ES-I3 (cell line): ENCODE measurements at regions not wholly inside any gene's neighbourhood (a gene's known extent, or its start where the extent isn't known, plus 50 kb on each side); places are given as distances from the start of the nearest gene placed in this dataset.
"Not testable (repeated sequence)": the region's sequence is repeated elsewhere in the genome, so short reads cannot be mapped to it uniquely, and the experiment has no call there.

Source experiments
- H3K36me3 ChIP-seq: 2 replicates; pipeline ENCODE4 v1.6.1; 2013; ENCODE audit warnings: mild to moderate bottlenecking, low read length, control low read depth, moderate library complexity; ENCODE audit not compliant: insufficient read depth
- H3K4me1 ChIP-seq: 2 replicates; pipeline ENCODE4 v1.6.1; 2013; ENCODE audit warnings: mild to moderate bottlenecking, control low read depth, low read length; ENCODE audit not compliant: insufficient read depth
- H3K9ac ChIP-seq: 2 replicates; pipeline ENCODE4 v1.6.1; 2013; ENCODE audit warnings: low read depth, mild to moderate bottlenecking, low read length, moderate library complexity
- H3K9me3 ChIP-seq: 2 replicates; pipeline ENCODE4 v1.6.1; 2013; ENCODE audit warnings: mild to moderate bottlenecking, low read length, moderate library complexity; ENCODE audit not compliant: control insufficient read depth, insufficient read depth

GRCh38 chr2:196504788-196505187, 134.7 kb upstream of the CCDC150 start:
- Histone ChIP-seq H3K9ac (no peak overlapping the region), H3K36me3 (no peaks in the 10 kb centered on the region), H3K4me1 (no peaks in the 10 kb centered on the region), H3K9me3 (peaks cover 4% of the 10 kb centered on the region; the same call in 1 of the 2 replicates)

- Histone ChIP-seq H3K36me3 (no peaks in the 10 kb centered on the region), H3K9me3 (no peaks in the 10 kb centered on the region), H3K4me1 (0 out of 2 replicates have a peak, but pooled peaks cover 2% of the 10 kb centered on the region), H3K9ac (no peak overlapping the region)
Observed at GRCh38 chr2:196510246-196510645, 129.3 kb upstream of the CCDC150 start.

GRCh38 chr2:196511258-196512168, 128.0 kb upstream of the CCDC150 start:
- Histone ChIP-seq H3K9ac (no peak overlapping the region), H3K36me3 (no peaks in the 10 kb centered on the region), H3K4me1 (0 out of 2 replicates have a peak, but pooled peaks cover 2% of the 10 kb centered on the region), H3K9me3 (no peaks in the 10 kb centered on the region)

- Histone ChIP-seq H3K36me3 (no peaks in the 10 kb centered on the region), H3K9ac (no peak overlapping the region), H3K9me3 (no peaks in the 10 kb centered on the region), H3K4me1 (0 out of 2 replicates have a peak, but pooled peaks cover 2% of the 10 kb centered on the region)
Observed at GRCh38 chr2:196513796-196514526, 125.6 kb upstream of the CCDC150 start.

- Histone ChIP-seq H3K9ac (no peak overlapping the region), H3K36me3 (no peaks in the 10 kb centered on the region), H3K4me1 (0 out of 2 replicates have a peak, but pooled peaks cover 2% of the 10 kb centered on the region), H3K9me3 (no peaks in the 10 kb centered on the region)
Observed at GRCh38 chr2:196514641-196515040, 124.9 kb upstream of the CCDC150 start.

- Histone ChIP-seq H3K36me3 (no peaks in the 10 kb centered on the region), H3K4me1 (0 out of 2 replicates have a peak, but pooled peaks cover 2% of the 10 kb centered on the region), H3K9ac (no peak overlapping the region), H3K9me3 (no peaks in the 10 kb centered on the region)
Observed at GRCh38 chr2:196515051-196515450, 124.5 kb upstream of the CCDC150 start.

- no peaks in the 10 kb centered on the region for H3K9me3 ChIP-seq
Observed at GRCh38 chr2:196515608-196516007, 123.9 kb upstream of the CCDC150 start.

GRCh38 chr2:196516564-196516963, 123.0 kb upstream of the CCDC150 start:
- Histone ChIP-seq H3K9me3 (no peaks in the 10 kb centered on the region), H3K4me1 (0 out of 2 replicates have a peak, but pooled peaks cover 2% of the 10 kb centered on the region), H3K36me3 (no peaks in the 10 kb centered on the region), H3K9ac (no peak overlapping the region)

More at GRCh38 chr2:196515608-196516007, 123.9 kb upstream of the CCDC150 start:
- Histone ChIP-seq H3K9ac (no peak overlapping the region), H3K4me1 (0 out of 2 replicates have a peak, but pooled peaks cover 2% of the 10 kb centered on the region), H3K36me3 (no peaks in the 10 kb centered on the region)

GRCh38 chr2:196520605-196521004, 118.9 kb upstream of the CCDC150 start:
- no peaks in the 10 kb centered on the region for H3K4me1 ChIP-seq
- H3K9me3 ChIP-seq = no peaks in the 10 kb centered on the region
- H3K9ac ChIP-seq = no peak overlapping the region
- no peaks in the 10 kb centered on the region for H3K36me3 ChIP-seq

GRCh38 chr2:196526981-196527725, 112.4 kb upstream of the CCDC150 start:
- H3K9me3 ChIP-seq, H3K4me1 ChIP-seq, H3K36me3 ChIP-seq: not testable (repeated sequence)
- peak overlapping the region; percentile 60 for H3K9ac ChIP-seq

GRCh38 chr2:196528486-196529223, 110.9 kb upstream of the CCDC150 start:
- Histone ChIP-seq H3K9me3 (no peaks in the 10 kb centered on the region), H3K9ac (no peak overlapping the region), H3K36me3 (no peaks in the 10 kb centered on the region), H3K4me1 (peaks cover 3% of the 10 kb centered on the region; the same call in 1 of the 2 replicates)

GRCh38 chr2:196530910-196531309, 108.6 kb upstream of the CCDC150 start:
- H3K9ac ChIP-seq = no peak overlapping the region
- peaks cover 7% of the 10 kb centered on the region; the same call in 1 of the 2 replicates for H3K4me1 ChIP-seq
- no peaks in the 10 kb centered on the region for H3K9me3 ChIP-seq
- no peaks in the 10 kb centered on the region for H3K36me3 ChIP-seq

- Histone ChIP-seq H3K36me3 (no peaks in the 10 kb centered on the region), H3K4me1 (peaks cover 4% of the 10 kb centered on the region; the same call in 1 of the 2 replicates), H3K9ac (no peak overlapping the region), H3K9me3 (no peaks in the 10 kb centered on the region)
Observed at GRCh38 chr2:196533772-196534397, 105.6 kb upstream of the CCDC150 start.
